Activated CD4-positive, alpha-beta T cell treated with anti-CD3 and anti-CD28 coated beads for 4 hours (primary cell): ENCODE measurements at regions not wholly inside any gene's neighbourhood (a gene's known extent, or its start where the extent isn't known, plus 50 kb on each side); places are given as distances from the start of the nearest gene placed in this dataset.
"Not testable (repeated sequence)": the region's sequence is repeated elsewhere in the genome, so short reads cannot be mapped to it uniquely, and the experiment has no call there.

Experiments
- DNase-seq, 2 donors: peaks; one replicate each; pipeline ENCODE4 v3.0.0-alpha.2; 2020

- DNase-seq = no peak
These were observed 68.8 kb downstream of the SSX7 start for GRCh38 chrX:52585892-52586291.

GRCh38 chrX:52577464-52578173 lies 60.8 kb upstream of the XAGE1B start:
- no peak for DNase-seq

DNA sequence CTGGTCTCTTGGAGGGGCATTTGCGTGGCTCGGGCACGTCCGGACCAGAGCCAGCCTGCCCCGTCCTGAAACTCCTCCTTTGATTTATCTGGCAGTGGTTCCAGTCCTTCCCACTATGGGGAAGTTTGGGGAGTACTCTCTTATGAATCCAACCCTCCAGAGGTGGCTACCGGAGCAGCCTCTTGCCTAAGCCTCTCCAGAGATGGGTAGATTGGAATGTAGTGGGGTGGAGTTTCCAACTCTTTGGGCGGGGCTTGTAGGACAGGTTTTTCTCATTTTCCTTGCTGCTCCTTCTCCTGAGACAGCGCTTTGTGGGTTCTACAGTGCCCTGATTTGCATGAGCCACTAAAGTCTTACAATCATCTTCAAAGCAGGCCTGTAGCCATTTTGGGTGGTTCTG lies 60.1 kb upstream of the XAGE1B start:
- DNase-seq = no peak

- no peak for DNase-seq
These were observed 59.6 kb upstream of the XAGE1B start for GRCh38 chrX:52576474-52576873.

- peak; percentile 7 to 31 for DNase-seq
These were observed 57.8 kb upstream of the XAGE1B start for GRCh38 chrX:52574416-52575275.

GRCh38 chrX:52568146-52568545 lies 51.3 kb upstream of the XAGE1B start:
- not testable (repeated sequence) for DNase-seq
